ENCODE measurements at regions not wholly inside any gene's neighbourhood (a gene's known extent, or its start where the extent isn't known, plus 50 kb on each side); places are given as distances from the start of the nearest gene placed in this dataset.

DNA sequence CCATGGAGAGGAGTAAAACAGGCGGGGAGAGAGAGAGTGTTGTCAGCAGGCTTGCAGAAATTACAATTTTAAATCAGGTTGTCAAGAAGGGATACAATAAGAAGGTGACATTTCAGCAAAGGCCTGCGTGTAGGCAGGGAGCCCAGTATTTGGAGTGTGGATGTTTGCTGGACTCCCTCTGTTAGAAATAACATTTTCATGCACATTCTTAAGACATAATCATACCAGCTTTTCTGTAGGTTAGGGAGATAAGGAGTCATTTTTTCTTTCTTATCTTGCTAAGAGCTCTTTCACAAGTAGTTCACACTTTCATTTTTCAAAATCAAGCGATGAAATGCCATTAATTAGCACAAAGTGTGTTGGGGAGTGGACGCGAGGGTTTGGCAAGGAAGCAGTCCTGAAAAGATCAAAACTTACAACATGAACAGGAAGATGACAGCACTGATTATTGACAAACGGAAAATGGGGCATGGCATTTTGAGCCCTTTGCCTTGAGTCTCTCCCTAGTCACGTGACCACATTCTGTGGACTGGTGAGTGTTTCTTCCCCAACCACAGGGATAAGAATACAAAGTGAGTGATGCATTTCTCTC is 160.2 kb downstream of the DAD1 start:
- no peaks in the 10 kb centered on the region; the same call in 1 of the 2 replicates for H3K27me3 ChIP-seq (ENCODE audit: control insufficient read depth, insufficient read depth, low read length)
- no peak for ATAC-seq
- CTCF ChIA-PET = no interaction called here
- in situ Hi-C loops (cut with HindIII; ENCODE audit: low pct_unique_long_range_greater_than_20kb, low sequenced_read_pairs) (no loop called here), intact Hi-C loops (cut with micrococcal nuclease; ENCODE audit: unreplicated experiment) (no loop called here)
- no peaks in the 10 kb centered on the region for H3K9me3 ChIP-seq (ENCODE audit: control insufficient read depth, insufficient read depth, low read depth, low read length)
- H3K36me3 ChIP-seq (ENCODE audit: control insufficient read depth, insufficient read depth, low read length) = no peaks in the 10 kb centered on the region
- H3K4me1 ChIP-seq (ENCODE audit: control insufficient read depth, insufficient read depth, low read length) = no peaks in the 10 kb centered on the region; the same call in 1 of the 2 replicates
- no peak for TF ChIP-seq SIN3A (IDR thresholded peaks at IDR 0.05; ENCODE audit: borderline replicate concordance, insufficient read depth, low read depth, low read length)
- TF ChIP-seq, protein P1, sequence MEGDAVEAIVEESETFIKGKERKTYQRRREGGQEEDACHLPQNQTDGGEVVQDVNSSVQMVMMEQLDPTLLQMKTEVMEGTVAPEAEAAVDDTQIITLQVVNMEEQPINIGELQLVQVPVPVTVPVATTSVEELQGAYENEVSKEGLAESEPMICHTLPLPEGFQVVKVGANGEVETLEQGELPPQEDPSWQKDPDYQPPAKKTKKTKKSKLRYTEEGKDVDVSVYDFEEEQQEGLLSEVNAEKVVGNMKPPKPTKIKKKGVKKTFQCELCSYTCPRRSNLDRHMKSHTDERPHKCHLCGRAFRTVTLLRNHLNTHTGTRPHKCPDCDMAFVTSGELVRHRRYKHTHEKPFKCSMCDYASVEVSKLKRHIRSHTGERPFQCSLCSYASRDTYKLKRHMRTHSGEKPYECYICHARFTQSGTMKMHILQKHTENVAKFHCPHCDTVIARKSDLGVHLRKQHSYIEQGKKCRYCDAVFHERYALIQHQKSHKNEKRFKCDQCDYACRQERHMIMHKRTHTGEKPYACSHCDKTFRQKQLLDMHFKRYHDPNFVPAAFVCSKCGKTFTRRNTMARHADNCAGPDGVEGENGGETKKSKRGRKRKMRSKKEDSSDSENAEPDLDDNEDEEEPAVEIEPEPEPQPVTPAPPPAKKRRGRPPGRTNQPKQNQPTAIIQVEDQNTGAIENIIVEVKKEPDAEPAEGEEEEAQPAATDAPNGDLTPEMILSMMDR (IDR thresholded peaks at IDR 0.05) = no peak
- no peak for TF ChIP-seq POLR2AphosphoS5 (IDR thresholded peaks at IDR 0.05; ENCODE audit: low read depth, low read length)
- no peak for TF ChIP-seq TCF7L2 (IDR thresholded peaks at IDR 0.05; ENCODE audit: low read depth, low read length)
- TF ChIP-seq, protein P2, sequence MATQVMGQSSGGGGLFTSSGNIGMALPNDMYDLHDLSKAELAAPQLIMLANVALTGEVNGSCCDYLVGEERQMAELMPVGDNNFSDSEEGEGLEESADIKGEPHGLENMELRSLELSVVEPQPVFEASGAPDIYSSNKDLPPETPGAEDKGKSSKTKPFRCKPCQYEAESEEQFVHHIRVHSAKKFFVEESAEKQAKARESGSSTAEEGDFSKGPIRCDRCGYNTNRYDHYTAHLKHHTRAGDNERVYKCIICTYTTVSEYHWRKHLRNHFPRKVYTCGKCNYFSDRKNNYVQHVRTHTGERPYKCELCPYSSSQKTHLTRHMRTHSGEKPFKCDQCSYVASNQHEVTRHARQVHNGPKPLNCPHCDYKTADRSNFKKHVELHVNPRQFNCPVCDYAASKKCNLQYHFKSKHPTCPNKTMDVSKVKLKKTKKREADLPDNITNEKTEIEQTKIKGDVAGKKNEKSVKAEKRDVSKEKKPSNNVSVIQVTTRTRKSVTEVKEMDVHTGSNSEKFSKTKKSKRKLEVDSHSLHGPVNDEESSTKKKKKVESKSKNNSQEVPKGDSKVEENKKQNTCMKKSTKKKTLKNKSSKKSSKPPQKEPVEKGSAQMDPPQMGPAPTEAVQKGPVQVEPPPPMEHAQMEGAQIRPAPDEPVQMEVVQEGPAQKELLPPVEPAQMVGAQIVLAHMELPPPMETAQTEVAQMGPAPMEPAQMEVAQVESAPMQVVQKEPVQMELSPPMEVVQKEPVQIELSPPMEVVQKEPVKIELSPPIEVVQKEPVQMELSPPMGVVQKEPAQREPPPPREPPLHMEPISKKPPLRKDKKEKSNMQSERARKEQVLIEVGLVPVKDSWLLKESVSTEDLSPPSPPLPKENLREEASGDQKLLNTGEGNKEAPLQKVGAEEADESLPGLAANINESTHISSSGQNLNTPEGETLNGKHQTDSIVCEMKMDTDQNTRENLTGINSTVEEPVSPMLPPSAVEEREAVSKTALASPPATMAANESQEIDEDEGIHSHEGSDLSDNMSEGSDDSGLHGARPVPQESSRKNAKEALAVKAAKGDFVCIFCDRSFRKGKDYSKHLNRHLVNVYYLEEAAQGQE (IDR thresholded peaks at IDR 0.05; ENCODE audit: insufficient read depth in 1 of 2, low read depth in 2 of 2, low read length in 1 of 2) = no peak
- POLR2A ChIA-PET = no interaction called here
- H3K27ac ChIP-seq (ENCODE audit: low read length) = no peak overlapping the region
- no peak overlapping the region for H3K4me3 ChIP-seq (ENCODE audit: low read depth in 2 of 2, low read length in 2 of 2)
- BruUV-seq (replicated peaks) = no TSS peak
- DNase-seq (ENCODE audit: low read depth, low spot score) = no peak

DNA sequence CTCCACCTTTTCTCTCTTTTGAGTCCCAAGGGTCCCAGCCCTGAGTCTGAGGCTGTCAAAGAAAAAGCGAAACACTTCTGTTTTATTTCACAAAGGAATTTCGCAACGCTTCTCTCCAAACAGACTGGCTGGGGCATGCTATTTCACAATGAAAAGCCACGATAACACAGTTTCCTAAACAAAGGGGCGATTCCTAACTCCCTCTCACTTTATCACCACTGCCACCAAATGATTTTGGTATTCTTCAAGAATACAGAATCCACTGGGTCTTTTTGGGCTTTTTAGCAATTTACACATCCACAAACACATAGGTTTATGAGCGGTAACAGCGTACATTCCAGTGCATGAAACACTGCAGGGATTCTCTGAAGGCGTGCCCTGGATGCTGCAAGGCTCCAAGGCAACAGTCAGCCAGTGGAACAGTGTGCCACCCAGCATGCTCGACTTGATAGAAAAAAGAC is 161.2 kb downstream of the DAD1 start:
- intact Hi-C loops (cut with micrococcal nuclease; ENCODE audit: unreplicated experiment) (no loop called here), in situ Hi-C loops (cut with HindIII; ENCODE audit: low pct_unique_long_range_greater_than_20kb, low sequenced_read_pairs) (no loop called here)
- TF ChIP-seq, protein P1 (IDR thresholded peaks at IDR 0.05) = no peak
- TF ChIP-seq SIN3A (IDR thresholded peaks at IDR 0.05; ENCODE audit: borderline replicate concordance, insufficient read depth, low read depth, low read length) = no peak
- no peak for TF ChIP-seq TCF7L2 (IDR thresholded peaks at IDR 0.05; ENCODE audit: low read depth, low read length)
- TF ChIP-seq, protein P2 (IDR thresholded peaks at IDR 0.05; ENCODE audit: insufficient read depth in 1 of 2, low read depth in 2 of 2, low read length in 1 of 2) = no peak
- no peak for TF ChIP-seq POLR2AphosphoS5 (IDR thresholded peaks at IDR 0.05; ENCODE audit: low read depth, low read length)
- Histone ChIP-seq H3K9me3 (ENCODE audit: control insufficient read depth, insufficient read depth, low read depth, low read length) (no peaks in the 10 kb centered on the region), H3K27me3 (ENCODE audit: control insufficient read depth, insufficient read depth, low read length) (no peaks in the 10 kb centered on the region; the same call in 1 of the 2 replicates), H3K4me1 (ENCODE audit: control insufficient read depth, insufficient read depth, low read length) (no peaks in the 10 kb centered on the region; the same call in 1 of the 2 replicates), H3K36me3 (ENCODE audit: control insufficient read depth, insufficient read depth, low read length) (no peaks in the 10 kb centered on the region), H3K27ac (ENCODE audit: low read length) (no peak overlapping the region), H3K4me3 (ENCODE audit: low read depth in 2 of 2, low read length in 2 of 2) (no peak overlapping the region)
- no TSS peak for BruUV-seq (replicated peaks)
- DNase-seq (ENCODE audit: low read depth, low spot score) (no peak), ATAC-seq (no peak)
- CTCF ChIA-PET = no interaction called here
- POLR2A ChIA-PET = no interaction called here
